GM18502 (cell line): ENCODE measurements at regions not wholly inside any gene's neighbourhood (a gene's known extent, or its start where the extent isn't known, plus 50 kb on each side); places are given as distances from the start of the nearest gene placed in this dataset.

Experiments
- ATAC-seq: cut with Tn5 transposase; IDR thresholded peaks from one replicate; pipeline ENCODE4 v1.9.1; 2021; ENCODE audit warnings: mild to moderate bottlenecking; ENCODE audit not compliant: unreplicated experiment, poor library complexity

DNA sequence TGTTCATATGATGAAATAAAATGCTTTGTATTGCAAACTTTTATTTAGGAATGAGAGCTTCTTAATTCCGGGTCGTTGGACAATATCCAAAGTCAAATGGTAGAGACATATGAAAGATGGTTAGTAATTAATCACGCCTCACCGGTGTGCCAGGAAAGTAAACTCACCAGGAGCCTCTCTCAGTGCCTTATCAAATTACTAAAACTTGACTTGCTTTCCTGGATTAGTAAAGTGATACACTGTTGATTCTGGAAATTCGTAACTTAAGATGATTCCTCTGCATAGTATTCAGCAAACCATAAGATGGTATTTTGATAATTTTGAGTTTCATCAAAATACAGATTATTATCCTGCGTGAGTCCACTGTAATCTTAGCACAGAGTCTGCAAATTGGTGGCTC is 115.2 kb downstream of the PAX1 start:
- ATAC-seq, result no peak

DNA sequence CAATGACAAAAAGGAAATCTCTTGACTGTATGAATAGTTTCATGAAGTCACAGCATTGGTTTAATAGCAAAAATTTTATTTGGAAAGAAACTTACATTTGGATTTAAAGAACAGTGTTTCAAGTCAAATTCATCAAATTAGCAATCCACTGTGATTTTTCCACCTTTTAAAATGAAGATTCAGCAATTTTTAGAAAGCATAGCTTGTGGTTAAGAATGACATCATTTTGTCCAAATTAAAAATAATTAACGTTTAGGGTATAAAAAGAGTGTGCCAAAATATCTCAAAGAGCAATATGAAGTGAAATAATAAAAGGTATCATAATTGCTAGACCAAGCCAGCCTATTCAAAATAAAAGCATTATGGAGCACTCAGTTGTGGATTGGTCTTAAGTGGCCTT is 114.6 kb downstream of the PAX1 start:
- no peak for ATAC-seq

DNA sequence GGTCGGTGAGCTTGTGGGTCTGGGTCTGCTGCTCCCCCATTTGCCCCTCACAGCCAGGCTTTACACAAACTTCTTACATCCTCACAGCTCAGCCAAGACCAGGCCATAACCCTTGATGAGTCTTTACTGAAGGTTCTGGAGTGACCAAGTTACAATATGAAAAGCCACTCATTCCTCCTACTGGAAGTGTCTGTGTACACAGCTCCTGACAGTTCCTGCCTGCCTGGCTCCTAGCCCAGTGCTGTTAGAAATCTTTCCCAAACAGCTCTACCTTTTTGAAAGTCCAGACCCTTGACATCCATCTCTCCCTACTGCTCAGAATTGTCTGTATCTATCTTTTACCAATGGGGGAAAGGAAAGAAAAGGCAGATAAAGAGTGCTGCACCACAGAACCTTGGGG is 106.9 kb downstream of the PAX1 start:
- ATAC-seq, result no peak

DNA sequence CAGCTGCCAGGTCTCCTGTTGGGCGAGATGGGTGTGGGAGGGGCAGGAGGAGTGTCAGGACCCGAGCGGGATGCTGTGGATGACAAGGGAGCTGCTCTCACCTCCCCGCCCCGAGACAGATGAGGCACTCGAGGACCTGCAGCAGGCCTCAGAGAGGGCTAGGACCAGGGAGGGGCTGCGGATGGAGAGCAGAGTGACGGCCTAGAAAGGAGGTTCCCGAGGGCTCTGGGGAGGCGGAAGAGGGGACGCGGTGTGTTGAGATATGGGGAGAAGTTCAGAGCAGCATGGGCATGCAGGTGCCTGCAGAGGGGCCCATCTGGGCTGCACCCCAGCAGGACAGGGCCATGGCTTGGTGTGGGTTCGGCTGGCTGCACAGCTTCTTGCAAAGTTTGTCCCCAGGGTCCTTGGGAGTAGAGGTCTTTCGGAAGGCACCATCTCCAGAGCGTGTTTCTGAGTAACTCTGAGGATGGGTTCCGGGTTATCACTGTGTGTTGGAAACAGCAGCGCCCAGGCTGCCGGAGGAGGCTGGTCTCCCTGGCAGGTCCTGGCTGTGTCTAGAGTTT is 104.6 kb downstream of the PAX1 start:
- ATAC-seq, result no peak

DNA sequence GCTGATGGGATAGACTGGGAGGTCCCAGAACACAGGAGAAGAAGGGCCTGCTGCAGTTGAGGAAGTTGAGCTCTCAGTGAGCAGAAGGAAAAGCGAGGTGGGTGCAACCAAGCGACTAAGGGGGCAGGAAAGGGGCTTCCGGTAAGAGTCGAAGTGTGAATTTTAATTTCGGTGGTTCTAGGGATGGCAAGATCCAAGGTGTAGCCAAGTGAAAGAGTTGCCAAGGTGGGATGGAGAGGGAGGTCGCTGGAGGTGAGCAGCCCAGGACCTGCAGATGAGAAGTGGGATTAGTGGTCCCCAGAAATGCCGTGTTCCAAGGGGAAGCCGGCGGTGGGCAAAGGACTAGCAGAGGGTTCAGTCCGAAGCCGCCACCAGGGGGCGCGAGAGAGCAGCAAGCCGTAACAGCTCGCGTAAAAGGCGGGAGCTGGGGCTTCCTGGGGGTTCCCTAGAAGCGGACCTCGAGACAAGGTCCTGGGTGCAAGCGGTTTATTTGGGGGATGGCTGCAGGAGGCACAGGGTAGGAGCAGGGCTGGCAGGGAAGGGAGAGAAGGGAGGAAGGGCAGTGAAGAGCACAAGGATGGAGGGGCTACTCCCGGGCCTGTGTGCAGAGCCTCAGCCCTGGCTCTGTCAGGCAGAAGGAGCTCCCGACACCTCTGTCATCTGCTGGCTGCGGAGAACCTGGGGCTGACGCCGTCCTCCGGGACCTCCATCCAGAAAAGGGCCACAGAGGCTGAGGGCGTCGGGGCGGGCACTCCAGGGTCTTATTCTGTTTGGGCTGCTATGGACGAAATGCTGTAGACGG is 103.6 kb downstream of the PAX1 start:
- no peak for ATAC-seq

DNA sequence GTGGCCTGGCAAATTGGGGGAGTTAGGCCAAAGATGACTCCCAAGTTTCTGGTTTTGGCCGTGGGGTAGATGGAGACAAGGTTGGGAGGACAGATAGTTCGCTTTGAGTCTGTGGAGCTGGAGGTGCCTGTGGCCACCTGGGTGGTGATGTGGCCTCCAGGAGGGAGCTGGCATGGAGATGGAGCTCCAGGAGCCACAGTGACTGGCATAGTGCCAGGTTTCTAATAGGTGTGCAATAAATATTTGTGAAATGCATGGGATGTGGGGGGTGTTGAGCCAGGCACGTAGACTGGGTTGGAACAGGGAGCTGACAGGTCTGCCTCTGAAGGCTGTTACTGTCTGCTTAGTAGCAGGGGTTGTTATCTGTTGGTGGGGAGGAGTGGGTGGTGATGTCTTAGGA is 102.7 kb downstream of the PAX1 start:
- ATAC-seq, result no peak

DNA sequence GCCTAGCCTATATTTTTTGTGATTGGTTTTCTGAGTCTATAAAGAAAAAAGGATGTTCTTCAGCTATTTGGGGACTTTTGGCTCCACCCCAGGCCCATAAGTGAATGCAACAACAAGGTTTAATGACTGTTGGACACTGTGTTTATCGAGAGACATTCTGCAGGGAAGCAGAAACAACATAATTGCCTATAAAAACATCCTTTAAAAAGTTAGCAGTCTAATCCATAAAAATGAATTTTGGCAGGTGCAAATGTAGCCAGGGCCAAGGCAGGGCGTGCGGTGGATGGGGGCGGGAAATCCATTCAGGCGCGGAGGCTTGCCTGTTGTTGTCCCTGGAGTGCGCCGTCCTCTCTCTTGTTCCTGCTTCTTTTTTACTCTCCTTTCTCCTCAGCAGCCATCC is 99.3 kb downstream of the PAX1 start:
- no peak for ATAC-seq

DNA sequence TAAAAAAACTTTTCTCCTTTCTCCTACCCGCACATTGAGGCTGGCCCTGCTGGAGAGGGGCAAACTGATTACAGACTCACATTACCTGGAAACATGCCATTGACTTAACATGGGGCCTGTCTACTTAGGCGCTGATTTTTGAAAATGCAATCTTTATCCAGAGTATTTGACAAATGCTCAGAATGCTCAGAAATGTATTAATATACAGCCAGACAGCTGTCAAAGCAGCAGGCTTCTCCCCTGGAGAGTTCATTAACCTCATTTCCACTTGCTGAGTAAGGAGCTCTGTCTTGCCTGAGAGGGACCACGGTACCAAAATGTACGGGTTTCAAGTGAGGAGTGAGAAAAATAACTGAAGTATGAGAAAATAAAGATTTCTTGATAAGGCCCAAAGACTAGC is 95.7 kb downstream of the PAX1 start:
- no peak for ATAC-seq

DNA sequence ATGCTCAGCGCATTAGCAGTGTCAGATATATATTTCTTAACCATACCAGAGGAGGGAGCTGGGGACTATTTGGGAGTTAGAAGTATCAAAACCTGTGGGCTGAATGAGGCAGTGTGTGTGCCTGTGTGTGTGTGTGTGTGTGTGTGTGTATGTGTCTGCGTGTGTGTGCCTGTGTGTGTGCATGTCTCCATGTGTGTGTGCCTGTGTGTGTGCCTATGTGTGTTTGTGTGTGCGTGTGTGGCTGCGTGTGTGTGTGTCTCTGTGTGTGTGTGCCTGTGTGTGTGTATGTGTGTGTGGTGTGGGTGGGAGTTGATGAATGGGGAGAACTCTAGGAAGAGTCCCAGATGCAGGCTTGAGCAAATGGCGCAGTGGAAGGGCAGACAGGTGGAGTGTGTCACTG is 92.9 kb downstream of the PAX1 start:
- no peak for ATAC-seq

DNA sequence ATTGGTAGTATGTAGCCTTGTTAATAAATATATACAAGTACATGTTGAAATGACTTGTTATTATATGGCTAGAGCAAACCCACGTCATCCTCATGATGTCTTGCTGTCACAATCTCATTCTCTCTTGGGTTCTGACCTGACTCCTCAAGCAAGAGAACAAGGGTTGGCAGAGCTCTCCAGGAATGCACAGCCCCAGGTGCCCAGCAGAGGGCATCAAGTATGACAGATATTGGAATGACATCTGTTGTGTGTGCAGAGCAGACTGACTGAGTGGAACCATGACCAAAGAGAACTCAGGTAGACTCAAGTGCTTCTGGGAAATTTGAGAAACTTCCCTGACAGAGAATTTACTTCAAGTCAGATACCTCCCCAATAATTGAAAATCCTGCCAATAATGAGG is 90.6 kb downstream of the PAX1 start:
- ATAC-seq, result no peak

DNA sequence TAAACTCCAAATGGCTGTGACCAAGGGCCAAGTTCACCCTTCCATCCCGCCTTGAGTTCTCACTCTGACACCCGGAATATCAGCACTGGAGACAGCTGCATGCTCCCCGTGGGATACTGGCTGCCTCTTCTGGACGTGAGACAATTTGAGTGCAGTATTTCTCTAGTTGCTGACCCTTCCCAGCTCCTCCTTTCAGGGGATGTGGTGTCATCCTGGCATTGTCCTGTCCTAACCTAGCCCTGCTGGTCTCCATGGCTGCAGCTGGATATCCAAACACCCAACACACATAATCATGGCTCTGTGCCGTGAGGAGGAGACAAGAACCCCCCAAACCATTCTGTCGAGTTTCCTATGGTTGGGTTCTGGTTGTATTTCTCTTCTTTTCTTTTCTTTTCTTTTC is 82.6 kb downstream of the PAX1 start:
- ATAC-seq, result no peak

DNA sequence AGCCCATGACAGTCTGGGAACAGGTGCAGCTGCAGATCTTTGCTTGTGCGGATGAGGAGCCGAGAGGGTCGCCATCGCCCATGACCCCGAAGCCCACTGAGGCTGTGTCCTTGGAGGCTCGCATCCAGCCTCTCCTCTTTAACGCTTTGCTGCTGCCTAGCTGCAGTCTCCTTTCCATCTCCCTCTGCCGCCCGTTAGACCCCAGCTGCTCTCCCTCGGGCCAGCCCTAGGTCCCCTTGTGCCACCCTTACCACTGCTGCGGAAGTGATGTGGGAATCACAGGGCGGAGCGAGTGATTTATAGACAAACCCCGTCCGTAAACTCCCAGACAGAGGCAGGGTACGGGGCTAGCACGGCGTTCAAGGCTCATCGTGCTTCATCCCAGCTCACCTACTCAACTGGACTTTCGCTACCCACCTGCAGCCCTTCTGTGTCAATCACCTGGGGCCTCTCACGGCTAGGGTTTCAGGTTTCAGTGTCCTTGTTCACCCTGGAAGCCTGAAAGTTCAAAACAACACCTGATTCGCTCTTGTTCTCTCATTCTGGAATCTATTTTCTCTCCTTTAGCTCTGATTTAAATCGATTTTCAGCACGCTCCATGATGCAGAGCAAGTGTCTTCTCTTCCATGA is 76.1 kb downstream of the PAX1 start:
- no peak for ATAC-seq

DNA sequence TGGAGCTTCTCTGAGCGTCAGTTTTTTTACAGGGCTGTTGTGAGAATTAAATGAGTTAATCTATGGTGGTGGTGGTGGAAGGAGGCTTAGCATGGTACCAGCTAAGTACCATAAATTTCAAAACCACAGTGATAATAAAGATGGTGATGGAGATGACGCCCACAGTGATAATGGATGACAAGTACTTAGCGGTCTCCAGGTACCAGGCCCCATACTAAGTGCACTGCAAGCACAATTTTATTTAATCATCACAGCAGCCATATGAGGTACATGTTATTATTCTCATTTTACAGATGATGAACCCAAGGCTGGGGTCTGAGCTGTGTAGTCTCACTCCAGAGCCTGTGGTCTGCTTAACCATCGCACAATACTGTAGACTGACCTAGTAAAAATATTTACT is 75.1 kb downstream of the PAX1 start:
- no peak for ATAC-seq
